Endodermal cell (in vitro differentiated cells): ENCODE measurements at regions not wholly inside any gene's neighbourhood (a gene's known extent, or its start where the extent isn't known, plus 50 kb on each side); places are given as distances from the start of the nearest gene placed in this dataset.

Experiments
- DNase-seq: peaks from one replicate; pipeline ENCODE4 v3.0.0-alpha.2; 2017
- H3K27ac ChIP-seq: 2 replicates; pipeline ENCODE4 v1.5.1; 2013; ENCODE audit warnings: mild to moderate bottlenecking, low read depth, low read length, moderate library complexity
- H3K27me3 ChIP-seq: 2 replicates; pipeline ENCODE4 v1.6.1; 2013; ENCODE audit warnings: mild to moderate bottlenecking, low read length, moderate library complexity; ENCODE audit not compliant: insufficient read depth, control insufficient read depth, poor library complexity, severe bottlenecking
- H3K36me3 ChIP-seq: 2 replicates; pipeline ENCODE4 v1.7.0; 2013; ENCODE audit warnings: mild to moderate bottlenecking, low read length, moderate library complexity; ENCODE audit not compliant: control insufficient read depth, insufficient read depth
- H3K4me1 ChIP-seq: one replicate; pipeline ENCODE4 v1.7.0; 2013; ENCODE audit warnings: low read length; ENCODE audit not compliant: control insufficient read depth, insufficient read depth
- H3K4me3 ChIP-seq: 2 replicates; pipeline ENCODE4 v1.5.1; 2013; ENCODE audit warnings: mild to moderate bottlenecking, low read length, moderate library complexity
- H3K9ac ChIP-seq: 2 replicates; pipeline ENCODE4 v1.6.1; 2013; ENCODE audit warnings: mild to moderate bottlenecking, low read length, moderate library complexity; ENCODE audit not compliant: poor library complexity, severe bottlenecking; ENCODE audit errors: extremely low read depth
- H3K9me3 ChIP-seq: 2 replicates; pipeline ENCODE4 v1.6.1; 2013; ENCODE audit warnings: mild to moderate bottlenecking, low read length, moderate library complexity; ENCODE audit not compliant: control insufficient read depth
- H3K27ac Mint-ChIP-seq: 2 replicates; pipeline ENCODE4 v1.8.0; 2020; ENCODE audit warnings: mixed read lengths
- H3K27me3 Mint-ChIP-seq: 2 replicates; pipeline ENCODE4 v1.8.0; 2021; ENCODE audit warnings: mild to moderate bottlenecking, mixed read lengths; ENCODE audit not compliant: insufficient read depth
- H3K36me3 Mint-ChIP-seq: 2 replicates; pipeline ENCODE4 v1.8.0; 2020; ENCODE audit warnings: low read depth, mixed read lengths
- H3K4me1 Mint-ChIP-seq: 2 replicates; pipeline ENCODE4 v1.8.0; 2020; ENCODE audit warnings: mixed read lengths
- H3K4me3 Mint-ChIP-seq: 2 replicates; pipeline ENCODE4 v1.8.0; 2020; ENCODE audit warnings: mild to moderate bottlenecking, moderate library complexity, mixed read lengths
- H3K9me3 Mint-ChIP-seq: 2 replicates; pipeline ENCODE4 v1.8.0; 2020; ENCODE audit warnings: mild to moderate bottlenecking, mixed read lengths
- WGBS, 2 experiments: methylation state at CpG; one replicate each; pipeline versions ENCODE4 v1.1.5 to v1.1.7; 2013; ENCODE audit warnings: missing lambda C conversion rate in 2 of 2, mixed read lengths in 1 of 2; ENCODE audit not compliant: insufficient coverage in 1 of 2, insufficient read length in 1 of 2; 5-methylcytosine and 5-hydroxymethylcytosine counted together
- TF ChIP-seq, protein P1 (sequence below): fragments of 200-600 bp; sonication (generic); conservative IDR thresholded peaks from 2 replicates; pipeline ENCODE4 v1.5.0; 2021; ENCODE audit warnings: antibody characterized with exemption, mild to moderate bottlenecking

DNA sequence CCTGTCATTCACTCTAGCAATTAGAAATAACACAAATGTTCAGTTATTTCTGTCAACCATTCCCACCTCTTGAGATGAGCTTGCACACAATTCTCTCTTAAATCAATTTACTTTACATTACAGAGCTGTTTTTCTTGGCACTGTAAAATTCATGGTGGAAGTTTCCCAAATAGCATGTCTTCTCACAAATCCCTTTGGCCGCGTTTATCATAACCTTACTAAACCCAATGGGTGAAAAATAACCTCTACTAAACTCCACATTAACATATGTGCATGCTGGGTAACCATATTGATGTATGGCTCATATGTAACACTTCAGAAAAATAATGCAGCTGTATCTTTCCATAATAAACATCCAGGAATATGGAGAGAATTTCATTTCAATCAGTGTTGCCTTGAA, 75.5 kb upstream of the SULT1C3 start:
- WGBS, 2 experiments, result 88% methylated on average over 2 of the region's 2 CpGs; no CpG with 5 or more reads in 1 of the 2 experiments
- Histone ChIP-seq H3K27ac (no peak overlapping the region), H3K36me3 (no peaks in the 10 kb centered on the region), H3K9me3 (no peaks in the 10 kb centered on the region), H3K4me1 (no peaks in the 10 kb centered on the region), H3K9ac (no peak overlapping the region), H3K27me3 (no peaks in the 10 kb centered on the region), H3K4me3 (no peak overlapping the region)
- Mint-ChIP-seq H3K9me3 (no peaks in the 10 kb centered on the region), H3K36me3 (no peaks in the 10 kb centered on the region), H3K27ac (no peak overlapping the region), H3K27me3 (no peaks in the 10 kb centered on the region), H3K4me3 (no peak overlapping the region), H3K4me1 (no peaks in the 10 kb centered on the region)
- TF ChIP-seq, protein P1, sequence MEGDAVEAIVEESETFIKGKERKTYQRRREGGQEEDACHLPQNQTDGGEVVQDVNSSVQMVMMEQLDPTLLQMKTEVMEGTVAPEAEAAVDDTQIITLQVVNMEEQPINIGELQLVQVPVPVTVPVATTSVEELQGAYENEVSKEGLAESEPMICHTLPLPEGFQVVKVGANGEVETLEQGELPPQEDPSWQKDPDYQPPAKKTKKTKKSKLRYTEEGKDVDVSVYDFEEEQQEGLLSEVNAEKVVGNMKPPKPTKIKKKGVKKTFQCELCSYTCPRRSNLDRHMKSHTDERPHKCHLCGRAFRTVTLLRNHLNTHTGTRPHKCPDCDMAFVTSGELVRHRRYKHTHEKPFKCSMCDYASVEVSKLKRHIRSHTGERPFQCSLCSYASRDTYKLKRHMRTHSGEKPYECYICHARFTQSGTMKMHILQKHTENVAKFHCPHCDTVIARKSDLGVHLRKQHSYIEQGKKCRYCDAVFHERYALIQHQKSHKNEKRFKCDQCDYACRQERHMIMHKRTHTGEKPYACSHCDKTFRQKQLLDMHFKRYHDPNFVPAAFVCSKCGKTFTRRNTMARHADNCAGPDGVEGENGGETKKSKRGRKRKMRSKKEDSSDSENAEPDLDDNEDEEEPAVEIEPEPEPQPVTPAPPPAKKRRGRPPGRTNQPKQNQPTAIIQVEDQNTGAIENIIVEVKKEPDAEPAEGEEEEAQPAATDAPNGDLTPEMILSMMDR, result no peak
- DNase-seq, result no peak

DNA sequence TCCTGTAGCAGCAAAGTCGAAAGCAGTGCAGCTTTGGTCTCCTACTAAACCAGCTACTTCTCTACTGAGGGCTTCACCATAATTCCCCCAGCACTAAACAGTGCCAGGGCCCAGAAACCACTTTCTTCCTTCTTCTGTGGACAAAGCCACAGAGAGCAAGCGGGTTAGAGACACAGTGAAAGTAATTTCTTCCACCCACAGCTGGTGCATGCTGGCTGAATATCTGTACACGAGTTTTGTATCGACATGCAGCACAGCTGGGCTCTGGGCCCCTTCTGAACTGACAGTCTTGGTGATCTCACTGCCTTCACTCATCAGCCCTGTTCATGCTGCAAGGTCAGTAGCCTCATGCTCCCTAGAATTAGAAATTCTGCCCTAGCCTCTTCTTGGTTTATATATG, 74.0 kb upstream of the SULT1C3 start:
- no peaks in the 10 kb centered on the region for H3K4me1 ChIP-seq
- Mint-ChIP-seq H3K4me1 (no peaks in the 10 kb centered on the region), H3K27ac (no peak overlapping the region), H3K9me3 (no peaks in the 10 kb centered on the region), H3K27me3 (no peaks in the 10 kb centered on the region), H3K36me3 (no peaks in the 10 kb centered on the region), H3K4me3 (no peak overlapping the region)
- no peaks in the 10 kb centered on the region for H3K9me3 ChIP-seq
- no peak overlapping the region for H3K4me3 ChIP-seq
- H3K36me3 ChIP-seq, result no peaks in the 10 kb centered on the region
- no peak for DNase-seq
- WGBS, 2 experiments, result 85 to 88% methylated on average over 1 to 4 of the region's 4 CpGs
- no peak overlapping the region for H3K27ac ChIP-seq
- TF ChIP-seq, protein P1, result no peak
- no peak overlapping the region for H3K9ac ChIP-seq
- H3K27me3 ChIP-seq, result no peaks in the 10 kb centered on the region

DNA sequence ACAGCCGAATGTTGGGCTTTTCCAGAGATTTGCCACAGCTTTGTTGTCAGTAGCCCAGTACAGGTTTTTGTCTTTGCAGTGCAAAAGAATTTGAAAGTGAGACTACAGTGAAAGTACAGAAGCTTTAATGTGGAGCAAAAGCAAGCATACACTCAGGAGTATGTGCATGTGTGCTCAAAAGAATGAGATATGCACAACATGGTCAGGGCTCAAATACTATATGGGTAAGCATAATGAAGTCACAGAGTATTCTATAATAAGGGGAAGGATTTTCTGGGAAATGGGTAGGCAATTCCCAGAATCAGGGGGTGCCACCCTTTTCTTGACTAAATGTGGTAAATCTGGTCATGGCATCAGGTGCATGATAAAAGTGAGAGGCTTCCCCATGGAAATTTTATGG, 72.1 kb upstream of the SULT1C3 start:
- DNase-seq, result no peak
- no peaks in the 10 kb centered on the region for H3K4me1 Mint-ChIP-seq
- no peak overlapping the region for H3K27ac ChIP-seq
- H3K27me3 Mint-ChIP-seq, result no peaks in the 10 kb centered on the region
- no peak overlapping the region for H3K27ac Mint-ChIP-seq
- no peaks in the 10 kb centered on the region for H3K9me3 Mint-ChIP-seq
- H3K27me3 ChIP-seq, result no peaks in the 10 kb centered on the region
- TF ChIP-seq, protein P1, result no peak
- no peaks in the 10 kb centered on the region for H3K9me3 ChIP-seq
- no peaks in the 10 kb centered on the region for H3K36me3 Mint-ChIP-seq
- no peaks in the 10 kb centered on the region for H3K4me1 ChIP-seq
- no peak overlapping the region for H3K9ac ChIP-seq
- no peak overlapping the region for H3K4me3 Mint-ChIP-seq
- 80% methylated on average over 1 of the region's 1 CpG; no CpG with 5 or more reads in 1 of the 2 experiments for WGBS, 2 experiments
- H3K4me3 ChIP-seq, result no peak overlapping the region
- no peaks in the 10 kb centered on the region for H3K36me3 ChIP-seq
